ENCODE measurements at regions not wholly inside any gene's neighbourhood (a gene's known extent, or its start where the extent isn't known, plus 50 kb on each side); places are given as distances from the start of the nearest gene placed in this dataset.

DNA sequence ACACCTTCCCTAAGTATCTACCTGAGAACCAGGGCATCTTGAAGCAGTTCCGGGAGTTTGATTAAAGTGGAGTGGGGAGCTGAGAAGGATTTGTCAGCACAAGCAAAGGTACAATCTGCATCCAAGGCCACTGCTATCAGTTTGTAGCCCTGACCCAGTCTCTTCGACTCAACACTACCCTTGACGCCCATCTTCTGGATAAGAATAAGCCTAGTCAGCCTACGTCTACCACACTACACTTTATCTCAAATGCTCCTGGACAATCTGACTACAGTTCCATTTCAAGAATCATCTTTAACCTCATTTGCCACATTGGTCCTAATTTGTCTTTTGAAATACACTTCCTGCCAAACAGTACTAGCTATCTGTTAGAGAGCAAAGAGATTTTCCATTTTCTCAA lies 134.1 kb upstream of the C1GALT1 start:
- TF ChIP-seq, protein P1, sequence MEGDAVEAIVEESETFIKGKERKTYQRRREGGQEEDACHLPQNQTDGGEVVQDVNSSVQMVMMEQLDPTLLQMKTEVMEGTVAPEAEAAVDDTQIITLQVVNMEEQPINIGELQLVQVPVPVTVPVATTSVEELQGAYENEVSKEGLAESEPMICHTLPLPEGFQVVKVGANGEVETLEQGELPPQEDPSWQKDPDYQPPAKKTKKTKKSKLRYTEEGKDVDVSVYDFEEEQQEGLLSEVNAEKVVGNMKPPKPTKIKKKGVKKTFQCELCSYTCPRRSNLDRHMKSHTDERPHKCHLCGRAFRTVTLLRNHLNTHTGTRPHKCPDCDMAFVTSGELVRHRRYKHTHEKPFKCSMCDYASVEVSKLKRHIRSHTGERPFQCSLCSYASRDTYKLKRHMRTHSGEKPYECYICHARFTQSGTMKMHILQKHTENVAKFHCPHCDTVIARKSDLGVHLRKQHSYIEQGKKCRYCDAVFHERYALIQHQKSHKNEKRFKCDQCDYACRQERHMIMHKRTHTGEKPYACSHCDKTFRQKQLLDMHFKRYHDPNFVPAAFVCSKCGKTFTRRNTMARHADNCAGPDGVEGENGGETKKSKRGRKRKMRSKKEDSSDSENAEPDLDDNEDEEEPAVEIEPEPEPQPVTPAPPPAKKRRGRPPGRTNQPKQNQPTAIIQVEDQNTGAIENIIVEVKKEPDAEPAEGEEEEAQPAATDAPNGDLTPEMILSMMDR (IDR thresholded peaks at IDR 0.05; ENCODE audit: extremely low read depth, insufficient read depth, missing control alignments): no peak
- in situ Hi-C loops (cut with MboI; ENCODE audit: low pct_unique_long_range_greater_than_20kb, low sequenced_read_pairs, unreplicated experiment): no loop called here
- DNase-seq (ENCODE audit: low spot score): no peak

DNA sequence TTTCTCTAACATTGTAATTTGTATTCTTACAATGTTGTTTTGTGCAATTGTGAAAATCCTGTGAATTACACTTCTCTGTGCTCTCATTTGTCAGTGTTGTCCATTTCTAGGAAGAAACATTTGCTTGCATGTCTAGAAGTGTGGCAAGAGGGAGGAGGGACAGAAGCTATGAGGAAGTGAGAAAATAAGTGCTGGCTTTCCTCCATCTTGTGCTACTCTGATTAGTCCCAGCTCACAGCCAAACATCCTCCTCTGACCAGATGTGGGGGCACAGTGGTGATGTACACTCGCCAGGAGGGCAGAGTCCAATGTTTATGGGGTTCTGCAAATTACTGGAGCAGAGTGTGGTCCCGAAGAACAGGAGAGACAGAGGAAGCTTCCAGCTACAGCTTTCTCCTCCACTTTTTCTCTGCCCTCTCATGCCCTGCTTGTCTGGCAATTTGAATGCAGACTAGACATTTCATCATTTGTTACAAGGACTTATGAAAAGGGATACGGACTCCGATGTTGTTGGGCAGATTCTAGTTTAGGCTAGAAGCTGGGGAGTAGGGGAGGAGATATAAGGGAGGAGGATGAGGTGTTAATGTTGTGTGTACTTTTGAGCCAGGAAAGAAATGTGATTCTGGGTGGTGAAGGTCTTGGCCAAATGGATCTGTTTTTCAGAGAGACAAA lies 131.0 kb upstream of the C1GALT1 start:
- in situ Hi-C loops (cut with MboI; ENCODE audit: low pct_unique_long_range_greater_than_20kb, low sequenced_read_pairs, unreplicated experiment): no loop called here
- peak; percentile 4 for DNase-seq (ENCODE audit: low spot score)
- TF ChIP-seq, protein P1 (IDR thresholded peaks at IDR 0.05; ENCODE audit: extremely low read depth, insufficient read depth, missing control alignments): no peak

DNA sequence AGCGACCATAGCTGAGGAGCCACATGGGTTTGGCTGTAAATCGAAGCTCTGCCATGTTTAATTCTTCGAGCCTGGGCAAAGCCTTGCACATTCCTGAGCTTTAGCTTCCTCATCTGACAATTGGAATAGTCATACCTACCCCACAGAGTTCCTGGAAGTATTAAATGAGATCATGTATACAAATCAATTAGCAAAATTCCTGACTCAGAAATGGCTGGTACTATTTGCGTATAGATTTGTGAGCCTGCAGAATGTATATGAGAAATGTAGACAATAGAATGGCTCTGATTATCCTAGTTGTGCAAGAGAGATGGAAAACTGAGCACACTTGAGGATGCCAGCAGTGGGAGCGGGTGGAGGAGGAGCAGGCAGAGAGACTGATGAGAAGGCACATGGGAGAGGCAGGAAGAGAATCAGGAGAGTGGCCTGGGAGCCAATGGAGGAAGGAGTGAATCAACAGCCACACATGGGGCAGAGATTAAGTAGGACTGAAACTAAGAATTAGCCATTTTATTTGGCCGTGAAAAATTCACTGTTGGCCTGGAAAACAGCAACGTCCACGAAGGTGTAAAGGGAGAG lies 128.0 kb upstream of the C1GALT1 start:
- in situ Hi-C loops (cut with MboI; ENCODE audit: low pct_unique_long_range_greater_than_20kb, low sequenced_read_pairs, unreplicated experiment): no loop called here
- TF ChIP-seq, protein P1 (IDR thresholded peaks at IDR 0.05; ENCODE audit: extremely low read depth, insufficient read depth, missing control alignments): no peak
- no peak for DNase-seq (ENCODE audit: low spot score)

DNA sequence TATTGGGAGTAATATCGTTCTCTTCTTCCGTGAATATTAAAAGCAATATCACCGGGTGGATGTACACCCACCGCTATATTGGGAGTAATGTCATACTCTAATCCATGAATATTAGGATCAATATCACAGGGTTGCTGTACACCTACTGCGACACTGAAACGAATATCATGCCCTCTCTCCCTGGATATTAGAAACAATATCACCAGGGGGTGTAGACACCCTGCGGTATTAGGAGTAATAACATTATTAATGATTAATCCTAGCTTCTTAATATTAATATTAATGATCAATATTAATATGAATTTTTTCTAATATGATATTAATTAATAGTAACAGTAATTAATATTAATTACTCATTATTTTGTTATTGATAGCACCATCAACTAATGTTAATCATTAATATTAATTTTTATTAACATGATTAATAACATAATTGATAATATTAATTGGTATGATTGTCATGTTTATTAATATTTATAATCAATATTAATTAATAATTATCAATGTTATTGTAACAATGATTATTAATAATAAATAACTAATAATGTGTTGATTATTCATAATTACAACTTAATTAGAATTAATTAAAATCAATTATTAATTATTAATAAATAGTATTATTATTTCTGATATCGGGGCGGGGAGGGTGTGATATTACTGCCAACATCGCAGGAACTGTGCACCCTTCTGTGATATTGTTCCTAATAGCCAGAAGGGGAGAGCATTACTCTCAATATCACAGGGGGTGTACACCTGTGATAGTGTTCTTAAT lies 121.3 kb upstream of the C1GALT1 start:
- TF ChIP-seq, protein P1 (IDR thresholded peaks at IDR 0.05; ENCODE audit: extremely low read depth, insufficient read depth, missing control alignments): no peak
- in situ Hi-C loops (cut with MboI; ENCODE audit: low pct_unique_long_range_greater_than_20kb, low sequenced_read_pairs, unreplicated experiment): no loop called here
- no peak for DNase-seq (ENCODE audit: low spot score)

DNA sequence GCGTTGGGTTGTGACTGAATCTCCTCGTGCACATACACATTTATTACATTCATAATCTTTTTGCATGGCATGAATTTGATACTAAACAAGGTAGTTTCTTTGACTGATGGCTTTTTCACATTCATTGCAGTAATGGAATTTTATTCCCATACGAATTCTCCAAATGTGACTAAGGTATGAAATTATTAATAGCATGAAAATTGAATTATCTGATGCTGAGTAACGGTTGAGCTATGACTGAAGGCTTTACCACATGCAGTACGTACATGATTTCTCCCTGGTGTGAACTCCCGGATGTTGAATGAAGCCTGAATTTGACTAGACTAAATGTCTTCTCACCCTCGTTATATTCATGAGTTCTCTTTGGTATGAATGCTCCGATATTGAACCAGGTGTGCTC lies 104.4 kb upstream of the C1GALT1 start:
- TF ChIP-seq, protein P1 (IDR thresholded peaks at IDR 0.05; ENCODE audit: extremely low read depth, insufficient read depth, missing control alignments): no peak
- in situ Hi-C loops (cut with MboI; ENCODE audit: low pct_unique_long_range_greater_than_20kb, low sequenced_read_pairs, unreplicated experiment): no loop called here
- DNase-seq (ENCODE audit: low spot score): no peak

DNA sequence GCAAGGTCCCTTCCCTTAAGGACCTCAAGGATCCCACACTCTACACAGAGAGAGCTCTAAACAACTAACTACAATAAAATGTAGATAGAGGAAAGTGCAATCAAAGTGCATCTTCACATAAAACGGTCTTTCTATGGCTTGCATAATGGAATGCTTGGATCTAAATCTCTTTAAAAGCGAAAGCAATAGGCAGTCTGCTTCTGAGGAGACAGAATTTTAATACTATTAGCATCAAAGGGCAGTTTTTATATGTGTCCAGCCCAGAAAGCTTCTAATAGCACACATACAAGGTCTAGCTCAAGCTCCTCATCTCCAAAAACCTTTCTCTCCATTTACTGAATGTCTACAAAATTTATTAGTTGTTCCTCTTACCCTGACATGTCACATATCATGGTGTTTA lies 101.5 kb upstream of the C1GALT1 start:
- in situ Hi-C loops (cut with MboI; ENCODE audit: low pct_unique_long_range_greater_than_20kb, low sequenced_read_pairs, unreplicated experiment): no loop called here
- DNase-seq (ENCODE audit: low spot score): no peak
- TF ChIP-seq, protein P1 (IDR thresholded peaks at IDR 0.05; ENCODE audit: extremely low read depth, insufficient read depth, missing control alignments): no peak
